HG03159 (cell line): ENCODE measurements at regions not wholly inside any gene's neighbourhood (a gene's known extent, or its start where the extent isn't known, plus 50 kb on each side); places are given as distances from the start of the nearest gene placed in this dataset.

Experiments
- ATAC-seq: cut with Tn5 transposase; IDR thresholded peaks from one replicate; pipeline ENCODE4 v1.9.1; 2021; ENCODE audit warnings: mild to moderate bottlenecking, moderate library complexity; ENCODE audit not compliant: unreplicated experiment

DNA sequence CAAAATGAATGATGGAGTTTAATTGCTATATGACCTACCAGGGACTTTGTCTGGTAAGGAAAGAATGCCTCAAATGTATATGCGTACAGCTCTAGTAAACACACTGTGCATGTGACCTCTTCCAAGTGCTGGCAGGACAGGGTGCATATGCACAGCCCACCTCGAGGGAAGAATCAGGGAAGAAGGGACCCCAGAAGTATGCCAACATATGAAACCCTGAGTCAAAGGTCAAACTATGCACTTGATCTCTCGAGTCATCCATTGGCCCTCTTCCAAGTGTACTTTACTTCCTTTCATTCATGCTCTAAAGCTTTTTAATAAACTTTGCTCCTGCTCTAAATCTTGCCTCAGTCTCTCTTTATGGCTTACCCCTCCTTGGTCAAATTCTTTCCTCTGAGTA lies 804.6 kb upstream of the COX7C start:
- no peak for ATAC-seq

DNA sequence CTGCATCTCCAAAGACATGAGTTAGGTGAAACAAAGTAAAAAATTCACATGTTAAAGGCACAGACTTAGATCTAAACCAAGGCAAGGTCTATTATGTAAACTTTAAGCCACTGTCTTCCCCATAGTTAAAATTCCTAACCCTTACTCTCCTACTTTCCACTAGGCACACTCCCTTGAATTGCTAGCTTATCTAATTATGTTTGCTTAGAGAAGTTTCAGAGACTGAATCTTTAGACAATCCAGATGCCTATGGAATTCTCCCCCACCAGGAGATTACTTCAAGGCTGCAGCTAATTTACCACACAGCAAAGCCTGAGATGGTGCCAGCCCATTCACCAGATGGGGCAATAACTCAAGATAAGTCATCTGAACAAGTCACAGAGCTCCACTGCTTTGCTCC lies 803.1 kb upstream of the COX7C start:
- ATAC-seq = no peak

DNA sequence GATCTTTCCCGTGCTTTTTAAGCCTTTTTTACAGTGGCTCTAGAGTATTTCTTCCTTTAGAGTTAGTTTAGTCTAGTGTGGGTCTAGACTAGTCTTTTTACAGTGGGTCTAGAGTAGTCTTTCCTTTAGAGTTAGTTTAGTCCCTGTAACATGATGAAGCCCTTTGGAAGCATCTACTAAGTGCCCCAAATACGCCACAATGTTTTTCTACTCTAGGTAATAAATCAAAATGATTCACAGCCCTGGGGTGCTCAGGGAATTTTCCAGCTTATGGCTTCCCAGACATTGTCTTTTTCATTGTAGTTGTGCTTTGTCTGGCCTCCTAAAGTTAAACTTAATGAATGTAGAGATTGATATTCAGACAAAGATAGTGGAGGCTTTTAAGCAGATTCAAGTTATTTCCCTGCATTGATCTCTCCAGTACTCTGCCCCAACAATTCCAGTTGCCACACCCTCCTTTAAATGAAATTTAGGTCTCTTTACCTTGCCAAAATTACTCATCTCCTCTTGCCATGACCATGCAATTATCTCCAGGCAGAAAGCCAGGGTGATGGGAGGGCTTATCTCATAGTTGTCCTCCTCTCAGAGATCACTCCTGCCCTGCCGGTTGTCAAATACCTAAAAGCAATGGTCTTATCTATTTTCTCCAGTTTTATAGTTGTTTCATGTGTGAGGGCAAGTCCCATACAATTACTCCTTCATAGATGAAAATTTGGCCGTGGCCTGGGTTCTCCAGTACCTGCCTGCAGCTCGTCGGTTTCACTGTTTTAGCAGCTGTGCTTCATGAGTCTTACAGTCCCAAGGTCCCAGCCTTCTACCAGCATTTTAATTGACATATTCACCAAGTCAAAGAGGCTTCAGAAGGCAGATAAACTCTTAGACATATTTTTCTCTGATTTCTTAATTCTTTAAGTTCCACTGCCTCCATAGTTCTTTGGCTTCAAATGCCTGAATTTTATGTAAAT lies 794.0 kb upstream of the COX7C start:
- ATAC-seq = no peak

DNA sequence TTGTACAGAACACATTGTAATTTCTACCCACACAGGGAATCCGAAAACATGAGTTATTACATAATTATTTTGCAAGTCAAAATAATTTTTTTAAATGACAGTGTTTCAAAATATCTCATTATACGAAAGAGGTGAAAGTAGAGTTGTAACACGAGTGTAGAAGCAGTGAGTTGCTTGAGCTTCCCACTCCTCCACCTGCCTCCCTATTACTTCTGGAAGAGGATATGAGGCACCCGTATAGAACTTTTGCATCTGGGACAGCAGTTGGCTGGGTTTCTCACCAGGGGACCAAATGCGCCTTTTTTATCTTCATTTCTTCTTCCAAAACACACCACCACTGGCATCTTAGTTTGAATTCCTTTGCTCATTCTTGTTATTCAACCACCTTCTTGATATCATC lies 779.0 kb upstream of the COX7C start:
- no peak for ATAC-seq

DNA sequence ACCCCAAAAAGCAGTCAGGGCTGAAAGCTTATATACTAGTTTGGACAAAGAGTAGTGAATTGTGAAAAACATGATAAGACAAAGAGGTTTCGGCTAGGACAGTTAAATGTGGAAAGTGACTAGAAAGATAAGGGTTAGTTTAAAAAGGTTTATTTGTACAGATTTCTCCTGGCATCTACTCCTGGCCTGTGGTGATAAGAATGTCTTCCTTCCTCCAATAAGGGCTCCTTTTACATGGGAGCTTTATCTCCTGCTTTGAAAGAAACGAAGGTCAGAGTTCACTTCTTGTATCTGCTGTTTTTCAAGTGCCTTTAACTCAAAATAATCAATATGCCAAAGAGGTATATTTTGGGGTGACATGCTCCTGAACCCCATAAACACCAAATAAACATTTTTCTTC lies 776.1 kb upstream of the COX7C start:
- no peak for ATAC-seq

DNA sequence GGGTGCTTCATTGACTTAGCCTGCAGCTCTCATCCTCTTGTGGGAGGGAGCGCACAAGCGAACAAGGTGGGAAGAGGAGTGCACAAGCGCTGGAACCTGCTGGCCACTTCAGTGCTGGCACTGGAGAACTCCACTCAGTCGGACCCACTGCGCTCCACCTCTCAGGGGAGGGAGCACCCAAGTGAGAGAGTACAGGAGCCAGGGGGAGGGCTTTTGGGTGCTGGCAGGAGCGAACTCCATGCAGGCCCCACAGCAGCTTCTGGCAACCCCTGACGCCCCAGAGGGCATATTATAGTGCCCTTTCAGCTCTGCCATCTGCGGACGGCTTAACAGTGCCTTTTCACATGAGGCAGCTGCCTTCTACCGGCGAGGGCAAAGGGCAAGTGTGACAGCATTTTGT lies 774.2 kb upstream of the COX7C start:
- ATAC-seq = no peak

DNA sequence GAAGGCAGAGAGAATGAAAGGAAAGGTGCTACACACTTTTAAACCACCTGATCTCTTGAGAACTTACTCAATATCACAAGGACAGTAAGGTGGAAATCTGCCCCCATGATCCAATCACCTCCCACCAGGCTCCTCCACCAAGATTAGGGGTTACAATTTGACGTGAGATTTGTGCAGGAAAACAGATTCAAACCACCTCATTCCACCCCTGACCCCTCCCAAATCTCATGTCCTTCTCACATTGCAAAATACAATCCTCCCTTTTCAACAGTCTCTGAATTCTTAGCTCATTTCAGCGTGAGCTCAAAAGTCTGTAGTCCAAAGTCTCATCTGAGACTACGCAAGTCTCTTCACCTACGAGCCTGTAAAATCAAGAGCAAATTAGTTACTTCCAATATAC lies 768.3 kb upstream of the COX7C start:
- no peak for ATAC-seq

DNA sequence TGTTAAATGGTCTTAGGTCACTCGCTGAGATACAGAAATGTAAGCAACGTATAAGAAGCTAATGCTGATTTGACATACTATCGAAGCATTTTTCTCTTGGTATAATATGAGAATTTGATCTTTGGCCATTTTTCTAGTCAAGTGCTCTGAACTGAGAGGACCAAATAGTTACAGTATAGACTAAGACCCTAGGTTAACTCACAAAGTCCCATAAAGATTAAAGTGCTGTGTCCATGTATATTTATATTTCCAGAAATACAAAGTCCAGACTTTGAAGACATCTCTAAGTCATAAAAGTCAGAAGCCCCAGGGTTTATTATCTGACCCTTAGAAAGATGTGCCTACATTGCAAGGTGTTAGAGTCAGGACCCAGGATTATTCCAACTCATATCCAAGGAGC lies 752.4 kb upstream of the COX7C start:
- ATAC-seq = no peak

DNA sequence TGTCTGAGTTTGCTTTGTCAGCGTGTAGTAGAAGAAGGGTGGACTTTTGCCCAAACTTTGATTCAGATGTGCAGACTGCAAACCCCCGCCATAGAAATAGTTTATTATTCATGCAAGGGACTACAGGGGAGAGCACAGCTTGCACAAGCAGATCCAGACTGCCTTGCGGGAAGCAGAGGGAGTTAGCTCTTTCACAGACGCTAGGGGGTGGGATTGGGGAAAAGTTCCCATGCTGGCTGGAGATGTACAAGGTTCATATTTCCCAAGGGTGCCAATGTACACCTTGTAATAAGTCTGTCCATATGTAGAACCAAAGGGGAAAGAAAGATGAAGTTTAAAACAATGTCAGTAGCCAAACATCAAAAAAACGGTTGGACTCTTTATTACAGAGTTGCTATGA lies 749.7 kb upstream of the COX7C start:
- no peak for ATAC-seq

DNA sequence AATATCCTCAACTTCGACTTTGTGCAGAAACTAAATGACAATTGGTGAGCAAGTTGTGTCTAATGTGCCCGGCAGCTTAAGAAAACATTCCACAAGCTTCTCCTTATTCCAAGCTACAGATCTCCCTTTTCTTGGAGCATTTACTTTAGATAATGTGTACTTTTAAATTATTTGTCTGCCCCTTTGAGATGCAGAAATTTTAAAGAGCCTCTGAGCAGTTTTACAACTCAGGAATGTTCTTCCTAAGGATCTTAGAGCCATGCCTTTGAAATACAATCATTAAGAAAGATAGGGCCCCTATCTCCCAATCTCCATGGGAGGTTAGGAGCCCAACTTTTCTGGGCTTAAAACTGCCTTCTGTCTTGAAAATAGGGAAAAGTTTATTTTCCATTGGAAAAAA lies 723.7 kb upstream of the COX7C start:
- no peak for ATAC-seq

DNA sequence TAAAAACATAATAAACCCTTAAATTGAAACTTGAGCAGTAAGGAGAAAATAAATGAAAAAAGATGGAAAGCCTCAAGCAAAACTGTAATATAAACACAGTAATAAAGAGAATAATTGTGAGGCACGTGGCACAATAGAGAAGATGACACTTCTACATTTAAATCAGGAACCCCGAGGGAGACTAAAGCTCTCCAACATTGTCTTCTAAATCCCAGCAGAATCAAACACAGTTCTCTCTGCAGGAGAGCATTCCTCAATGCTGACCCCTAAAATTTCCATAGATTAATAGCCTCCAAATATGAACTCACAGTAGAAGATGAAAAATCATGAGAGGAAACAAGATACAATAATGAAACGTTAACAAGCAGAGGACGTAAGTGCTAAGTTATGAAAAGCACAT lies 721.2 kb upstream of the COX7C start:
- ATAC-seq = no peak

DNA sequence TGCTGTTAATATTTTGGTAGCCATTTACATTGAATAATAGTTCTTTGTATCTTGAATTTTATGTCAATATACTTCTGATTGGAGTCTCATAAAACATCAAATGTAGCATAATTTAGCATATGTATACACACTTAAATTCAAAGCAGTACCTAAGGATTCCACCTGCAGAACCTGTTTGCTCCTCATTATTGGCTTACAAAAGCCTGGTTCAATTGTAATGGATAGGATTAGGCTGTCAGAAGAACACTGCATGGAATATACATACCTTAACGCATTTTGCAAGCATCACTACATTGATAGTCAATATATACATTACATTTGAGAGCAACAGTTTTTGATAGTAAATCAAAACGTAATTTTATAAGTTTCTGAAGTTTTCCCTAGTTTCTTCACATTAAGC lies 711.3 kb upstream of the COX7C start:
- ATAC-seq = no peak

DNA sequence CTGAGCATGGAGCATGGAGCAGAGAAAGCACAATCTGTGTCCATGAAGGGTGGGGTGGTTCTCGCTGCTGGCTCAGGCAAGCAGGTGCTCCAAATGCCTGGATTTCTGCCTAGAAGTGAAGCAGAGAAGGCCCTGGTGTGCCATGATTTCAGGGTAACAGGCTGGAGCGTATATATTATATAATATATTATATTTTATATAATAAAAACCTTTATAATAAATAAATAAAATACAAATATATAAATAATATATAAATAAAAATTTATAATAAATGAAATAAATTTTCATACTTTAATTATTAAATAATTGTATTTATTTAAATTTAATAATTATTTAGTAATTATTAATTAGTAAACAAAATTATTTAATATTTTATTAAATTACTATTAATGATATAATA lies 707.4 kb upstream of the COX7C start:
- no peak for ATAC-seq

DNA sequence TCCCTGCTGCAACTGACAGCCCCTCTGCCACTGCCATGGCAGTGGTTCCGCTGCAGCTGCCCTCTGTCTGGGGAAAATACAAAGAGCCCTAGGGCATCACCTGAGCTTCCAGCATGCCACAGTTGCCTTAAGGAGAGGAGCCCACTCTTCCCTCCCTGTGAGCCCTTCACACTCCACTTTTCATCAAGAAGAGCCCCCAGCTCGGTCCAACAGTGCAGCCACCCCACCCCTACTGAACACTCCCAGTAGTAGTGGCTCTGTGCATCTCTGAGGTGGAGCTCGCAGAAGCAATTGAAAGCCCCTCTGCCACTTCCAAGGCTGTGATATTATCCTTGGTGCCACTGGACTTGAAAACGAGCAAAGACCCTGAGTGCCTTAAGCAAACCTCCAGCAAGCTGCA lies 696.8 kb upstream of the COX7C start:
- ATAC-seq = no peak

DNA sequence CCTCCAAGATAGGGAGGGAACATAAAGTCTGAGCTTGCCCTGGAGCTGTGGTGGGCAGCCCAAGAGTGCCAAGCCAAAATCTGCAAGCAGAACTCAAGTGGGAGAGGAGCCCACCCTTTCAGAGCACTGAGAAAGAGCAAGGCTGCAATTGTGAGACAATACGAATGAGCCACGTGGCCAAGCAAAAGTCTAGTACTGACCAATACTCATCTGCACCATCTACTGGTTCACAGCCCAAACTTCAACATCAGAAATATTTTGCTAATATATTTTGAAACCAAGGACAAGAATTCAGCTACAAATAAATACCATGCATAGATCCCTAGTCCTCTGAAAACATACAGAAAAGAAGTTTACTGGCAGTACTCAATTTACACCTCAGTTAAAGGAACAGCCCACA lies 696.2 kb upstream of the COX7C start:
- ATAC-seq = no peak

DNA sequence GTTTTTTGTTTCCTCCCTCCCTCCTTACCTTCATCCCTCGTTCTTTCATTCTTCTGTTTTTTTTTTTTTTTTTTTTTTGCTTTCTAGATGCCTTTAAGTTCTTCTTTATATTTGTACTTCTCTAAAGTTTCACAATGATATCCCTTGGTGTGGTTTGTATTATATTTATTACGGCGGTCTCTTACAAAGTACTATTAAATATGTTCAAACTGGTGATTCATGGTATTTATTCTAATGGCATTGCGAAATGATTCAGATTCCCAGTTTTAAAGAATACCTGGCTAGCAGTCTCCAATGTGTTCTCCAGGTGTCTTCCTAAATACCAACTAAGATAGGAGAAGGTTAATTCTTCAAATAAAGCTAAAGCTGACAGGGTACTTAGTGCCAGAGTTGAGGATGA lies 690.1 kb upstream of the COX7C start:
- ATAC-seq = no peak

DNA sequence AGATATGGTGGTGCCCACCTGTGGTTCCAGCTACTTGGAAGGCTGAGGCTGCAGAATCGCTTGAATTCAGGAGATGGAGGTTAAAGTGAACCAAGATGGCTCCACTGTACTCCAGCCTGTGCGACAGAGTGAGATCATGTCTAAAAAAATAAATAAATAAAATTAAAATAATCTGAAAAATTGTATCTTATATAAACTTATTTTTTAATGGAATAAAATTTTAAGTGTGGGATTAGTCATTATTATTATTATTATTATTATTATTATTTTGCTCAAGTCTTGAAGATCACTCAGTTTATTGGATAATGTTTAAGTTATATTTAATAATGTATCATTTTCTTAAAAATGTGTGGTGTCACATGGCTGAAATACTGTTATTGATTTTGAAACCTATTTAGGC lies 688.0 kb upstream of the COX7C start:
- no peak for ATAC-seq

DNA sequence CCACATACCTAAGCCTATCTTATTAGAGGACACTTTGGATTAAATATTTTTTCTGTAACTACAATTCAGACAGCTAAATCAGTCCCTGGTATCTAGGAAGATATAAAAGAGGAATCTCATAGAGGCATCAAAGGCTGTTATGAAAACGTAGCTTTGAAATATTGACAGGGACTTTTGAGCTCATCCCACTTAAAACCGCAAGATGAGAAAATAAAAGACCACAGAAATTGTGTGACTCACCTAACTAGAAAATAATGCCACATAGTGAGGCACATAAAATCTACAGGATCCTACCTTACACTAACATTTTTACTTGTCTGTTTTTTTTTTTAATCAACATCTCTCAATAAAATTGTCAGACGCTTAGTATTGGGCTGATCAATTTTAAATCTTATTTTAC lies 686.5 kb upstream of the COX7C start:
- no peak for ATAC-seq

DNA sequence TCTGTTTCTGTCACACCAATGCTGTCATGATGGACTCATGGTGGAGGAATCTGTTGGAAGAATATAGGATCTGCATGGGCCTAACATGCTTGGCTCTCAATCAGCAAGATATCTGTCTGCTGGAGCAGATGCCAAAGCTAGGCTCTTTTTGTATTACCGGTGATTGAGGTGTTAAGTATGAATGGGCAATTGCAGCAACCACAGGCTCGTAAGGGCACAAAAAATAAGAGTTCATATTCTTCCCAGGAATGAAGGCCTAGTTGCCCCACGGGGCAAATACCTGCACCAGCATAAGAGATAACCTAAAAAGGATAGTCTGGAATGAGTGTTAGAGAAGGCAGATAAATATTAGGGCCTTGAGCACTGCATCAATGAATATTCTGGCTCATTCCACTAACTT lies 679.5 kb upstream of the COX7C start:
- no peak for ATAC-seq

DNA sequence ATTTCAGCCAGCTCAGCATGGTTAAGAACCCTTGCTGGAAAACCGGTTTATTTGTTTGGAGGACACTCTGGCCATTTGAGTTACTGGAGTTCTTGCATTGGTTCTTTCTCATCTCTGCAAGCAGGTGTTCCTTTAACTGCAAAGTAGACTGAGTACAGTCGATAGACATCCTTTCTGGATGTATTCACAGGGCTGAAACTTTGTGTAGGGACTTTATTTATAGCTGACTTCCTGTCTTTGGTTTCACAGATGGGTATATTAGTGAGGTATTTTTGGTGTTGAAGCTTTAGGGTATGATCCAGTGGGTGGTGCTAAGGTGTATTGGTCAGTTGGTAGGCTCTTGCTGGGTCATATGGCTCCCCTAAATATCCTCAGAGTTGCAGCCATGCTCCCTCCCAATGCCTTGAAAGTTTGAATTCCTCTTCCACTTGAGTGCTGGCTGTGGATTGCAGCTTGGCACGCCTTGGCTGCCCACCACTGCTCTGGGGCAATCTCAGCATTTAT lies 666.0 kb upstream of the COX7C start:
- ATAC-seq = no peak

DNA sequence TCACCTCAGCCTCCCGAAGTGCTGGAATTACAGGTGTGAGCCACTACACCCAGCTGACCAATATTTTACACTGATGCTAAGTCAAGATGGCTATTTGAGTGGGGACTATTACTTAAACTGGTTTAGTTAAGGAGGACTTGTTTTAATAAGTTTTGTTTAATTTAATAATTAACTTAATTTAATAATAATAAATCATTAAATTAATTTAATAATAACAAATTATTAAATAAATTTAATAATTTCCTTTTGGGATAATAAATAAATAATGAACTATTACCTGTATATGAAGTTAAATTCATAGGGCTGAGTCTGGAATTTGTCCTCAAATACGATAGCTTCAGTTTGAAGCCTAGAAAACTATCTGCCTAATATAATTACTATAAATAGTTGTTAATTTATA lies 665.1 kb upstream of the COX7C start:
- no peak for ATAC-seq

DNA sequence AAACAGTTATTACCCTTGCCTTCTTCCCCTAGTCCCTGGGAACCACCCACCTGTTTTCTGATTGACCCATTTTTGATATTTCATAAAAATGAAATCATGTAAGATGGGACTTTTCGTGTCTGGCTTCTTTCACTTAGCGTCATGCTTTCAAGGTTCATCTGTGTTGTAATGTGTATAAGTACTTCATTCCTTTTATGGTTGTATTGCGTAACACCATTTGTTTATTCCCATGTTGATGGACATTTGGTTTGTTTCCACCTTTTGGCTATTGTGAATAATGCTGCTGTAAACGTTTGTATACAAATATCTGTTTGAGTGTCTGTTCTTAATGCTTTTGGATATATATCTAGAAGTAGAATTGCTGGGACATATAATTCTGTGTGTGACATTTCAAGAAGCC lies 650.1 kb upstream of the COX7C start:
- no peak for ATAC-seq

DNA sequence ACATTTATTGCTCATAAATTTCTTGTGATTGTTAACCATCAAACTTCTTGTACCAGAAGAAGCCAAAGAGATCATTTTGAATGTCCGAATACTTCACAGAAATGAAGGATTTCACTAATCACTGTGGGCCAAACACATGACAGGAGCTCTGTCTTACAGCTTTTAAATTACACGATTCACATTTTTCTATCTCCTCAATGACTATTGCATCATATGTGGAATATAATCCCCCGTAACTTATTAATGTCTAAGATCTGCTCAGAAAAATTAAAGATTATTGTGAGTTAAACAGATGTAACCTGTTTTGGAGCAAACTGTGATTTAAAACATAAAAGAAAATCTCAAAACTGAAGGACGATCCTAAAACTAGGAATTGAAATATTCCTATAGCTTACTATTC lies 645.2 kb upstream of the COX7C start:
- no peak for ATAC-seq
